Activated B cell treated with CpG ODN at 0.5 μM for 24 hours (primary cell): ENCODE measurements at regions not wholly inside any gene's neighbourhood (a gene's known extent, or its start where the extent isn't known, plus 50 kb on each side); places are given as distances from the start of the nearest gene placed in this dataset.

Experiments used
- ATAC-seq: fragments of 200-7000 bp; cut with Tn5 transposase; one replicate; pipeline ENCODE4 v1.10.0; 2021; ENCODE audit warnings: low read depth, mild to moderate bottlenecking, moderate library complexity
- CTCF ChIA-PET: fragments of 350-600 bp; sonication (Branson Sonifier 250); formaldehyde crosslinking; loops from one replicate; lab custom pipeline; 2021; ENCODE audit warnings: antibody characterized with exemption; lab: Charles Lee
- POLR2A ChIA-PET: fragments of 350-600 bp; sonication (Branson Sonifier 250); formaldehyde crosslinking; loops from one replicate; lab custom pipeline; 2021; ENCODE audit warnings: antibody characterized with exemption; lab: Charles Lee
- DNase-seq: peaks from one replicate; pipeline ENCODE4 v3.0.0; 2022
- H3K27ac Mint-ChIP-seq: one replicate; pipeline ENCODE4 v1.8.0; 2020; ENCODE audit warnings: mixed read lengths
- H3K27me3 Mint-ChIP-seq: one replicate; pipeline ENCODE4 v1.8.0; 2021; ENCODE audit warnings: mixed read lengths
- H3K36me3 Mint-ChIP-seq: one replicate; pipeline ENCODE4 v1.8.0; 2021; ENCODE audit warnings: low read depth, mixed read lengths
- H3K4me1 Mint-ChIP-seq: one replicate; pipeline ENCODE4 v1.8.0; 2021; ENCODE audit warnings: mixed read lengths
- H3K4me3 Mint-ChIP-seq: one replicate; pipeline ENCODE4 v1.8.0; 2020; ENCODE audit warnings: mild to moderate bottlenecking, mixed read lengths
- H3K9me3 Mint-ChIP-seq: one replicate; pipeline ENCODE4 v1.8.0; 2020; ENCODE audit warnings: mixed read lengths
- CTCF ChIP-seq: fragments of 200-600 bp; IDR thresholded peaks from one replicate; pipeline ENCODE4 v1.8.0; 2022; ENCODE audit warnings: antibody characterized with exemption, mild to moderate bottlenecking
- intact Hi-C: fragments of 100-400 bp; cut with micrococcal nuclease; formaldehyde crosslinking; loops from one replicate; pipeline ENCODE4 v1.15.1; 2024

GRCh38 chr4:179095585-179096221, 1653.5 kb upstream of the AGA start:
- Mint-ChIP-seq H3K27ac (no peak overlapping the region), H3K9me3 (peaks cover 8% of the 10 kb centered on the region), H3K4me3 (no peak overlapping the region), H3K4me1 (no peaks in the 10 kb centered on the region), H3K27me3 (no peaks in the 10 kb centered on the region), H3K36me3 (no peaks in the 10 kb centered on the region)
- ATAC-seq (no peak), DNase-seq (no peak)
- ChIA-PET POLR2A (no interaction called here), CTCF (no interaction called here)
- intact Hi-C loops, result no loop called here
- TF ChIP-seq CTCF, result no peak

- no peak overlapping the region for H3K4me3 Mint-ChIP-seq
- ATAC-seq (no peak), DNase-seq (no peak)
- intact Hi-C loops, result no loop called here
- TF ChIP-seq CTCF, result no peak
- CTCF ChIA-PET, result no interaction called here
- H3K36me3 Mint-ChIP-seq, result no peaks in the 10 kb centered on the region
- peaks cover 5% of the 10 kb centered on the region for H3K9me3 Mint-ChIP-seq
- POLR2A ChIA-PET, result no interaction called here
- no peak overlapping the region for H3K27ac Mint-ChIP-seq
- no peaks in the 10 kb centered on the region for H3K27me3 Mint-ChIP-seq
- no peaks in the 10 kb centered on the region for H3K4me1 Mint-ChIP-seq
Observed at GRCh38 chr4:179097741-179098140, 1655.5 kb upstream of the AGA start.

GRCh38 chr4:179110356-179110755, 1668.1 kb upstream of the AGA start:
- Mint-ChIP-seq H3K4me3 (no peak overlapping the region), H3K9me3 (peaks cover 9% of the 10 kb centered on the region), H3K36me3 (no peaks in the 10 kb centered on the region), H3K27ac (no peak overlapping the region), H3K4me1 (no peaks in the 10 kb centered on the region), H3K27me3 (no peaks in the 10 kb centered on the region)
- ATAC-seq (no peak), DNase-seq (no peak)
- CTCF ChIA-PET, result no interaction called here
- no peak for TF ChIP-seq CTCF
- POLR2A ChIA-PET, result no interaction called here
- intact Hi-C loops, result no loop called here

GRCh38 chr4:179110816-179111215, 1668.6 kb upstream of the AGA start:
- no peak for ATAC-seq
- CTCF ChIA-PET, result no interaction called here
- intact Hi-C loops, result no loop called here

More at GRCh38 chr4:179110816-179111215, 1668.6 kb upstream of the AGA start:
- no peak overlapping the region for H3K27ac Mint-ChIP-seq
- no peak overlapping the region for H3K4me3 Mint-ChIP-seq
- no peaks in the 10 kb centered on the region for H3K27me3 Mint-ChIP-seq
- POLR2A ChIA-PET, result no interaction called here
- peaks cover 9% of the 10 kb centered on the region for H3K9me3 Mint-ChIP-seq
- no peak for DNase-seq
- H3K4me1 Mint-ChIP-seq, result no peaks in the 10 kb centered on the region
- no peak for TF ChIP-seq CTCF
- H3K36me3 Mint-ChIP-seq, result no peaks in the 10 kb centered on the region
